Stimulated activated CD4-positive, alpha-beta T cell treated with anti-CD3 and anti-CD28 coated beads, Interleukin-12 subunit alpha, Interleukin-12 subunit beta, amount 100 ng/mL, for 24 hours (primary cell): ENCODE measurements at regions not wholly inside any gene's neighbourhood (a gene's known extent, or its start where the extent isn't known, plus 50 kb on each side); places are given as distances from the start of the nearest gene placed in this dataset.

Experiments
- DNase-seq, 2 experiments: peaks; one replicate each; pipeline ENCODE4 v3.0.0-alpha.2; 2020; ENCODE audit warnings: low read depth in 2 of 2

GRCh38 chr11:11078344-11079086 lies 220.7 kb upstream of the ZBED5 start:
- no peak for DNase-seq

GRCh38 chr11:11077898-11078297 lies 220.0 kb upstream of the ZBED5 start:
- no peak for DNase-seq

- DNase-seq: no peak
Observed at GRCh38 chr11:11076879-11077278, 219.0 kb upstream of the ZBED5 start.

- DNase-seq: no peak
Observed at GRCh38 chr11:11076276-11076675, 218.4 kb upstream of the ZBED5 start.

GRCh38 chr11:11075515-11076171 lies 217.8 kb upstream of the ZBED5 start:
- no peak for DNase-seq

GRCh38 chr11:11074686-11075335 lies 217.0 kb upstream of the ZBED5 start:
- DNase-seq: no peak

- DNase-seq: no peak
Observed at GRCh38 chr11:11073996-11074395, 216.1 kb upstream of the ZBED5 start.

GRCh38 chr11:11072067-11072466 lies 214.2 kb upstream of the ZBED5 start:
- no peak for DNase-seq

- DNase-seq: no peak
Observed at GRCh38 chr11:11071486-11071885, 213.6 kb upstream of the ZBED5 start.

GRCh38 chr11:11070976-11071375 lies 213.1 kb upstream of the ZBED5 start:
- DNase-seq: no peak

- no peak for DNase-seq
Observed at GRCh38 chr11:11069841-11070835, 212.3 kb upstream of the ZBED5 start.

GRCh38 chr11:11068113-11068512 lies 210.3 kb upstream of the ZBED5 start:
- DNase-seq: no peak

- no peak for DNase-seq
Observed at GRCh38 chr11:11065396-11065795, 207.5 kb upstream of the ZBED5 start.

GRCh38 chr11:11057472-11057854 lies 199.6 kb upstream of the ZBED5 start:
- DNase-seq: no peak

- no peak for DNase-seq
Observed at GRCh38 chr11:11056749-11057471, 199.1 kb upstream of the ZBED5 start.

- no peak for DNase-seq
Observed at GRCh38 chr11:11056316-11056715, 198.5 kb upstream of the ZBED5 start.

- no peak for DNase-seq
Observed at GRCh38 chr11:11047851-11048610, 190.2 kb upstream of the ZBED5 start.

GRCh38 chr11:11046781-11047180 lies 188.9 kb upstream of the ZBED5 start:
- no peak for DNase-seq

GRCh38 chr11:11045156-11045930 lies 187.5 kb upstream of the ZBED5 start:
- DNase-seq: no peak
